ENCODE measurements at regions not wholly inside any gene's neighbourhood (a gene's known extent, or its start where the extent isn't known, plus 50 kb on each side); places are given as distances from the start of the nearest gene placed in this dataset.

DNA sequence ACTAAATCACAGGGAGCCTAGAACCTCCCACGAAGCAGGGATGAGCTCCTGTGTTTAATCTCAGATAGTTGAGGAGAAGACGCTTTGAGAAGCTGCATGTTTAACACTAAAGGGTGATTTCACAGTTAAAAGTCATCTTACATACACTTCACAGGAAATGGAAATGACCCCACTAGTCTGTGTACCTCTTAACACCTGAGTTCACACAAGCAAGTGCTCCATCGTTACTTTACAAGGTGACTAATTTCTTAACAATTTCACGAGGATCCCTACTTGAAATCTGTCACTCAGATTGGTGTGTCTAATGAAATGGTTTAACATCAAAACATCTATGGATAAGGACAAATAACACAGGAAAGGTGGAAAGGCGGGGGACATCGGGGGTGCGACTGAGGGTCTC lies 93.8 kb upstream of the RPS6KA2 start:
- TF ChIP-seq, protein P1, sequence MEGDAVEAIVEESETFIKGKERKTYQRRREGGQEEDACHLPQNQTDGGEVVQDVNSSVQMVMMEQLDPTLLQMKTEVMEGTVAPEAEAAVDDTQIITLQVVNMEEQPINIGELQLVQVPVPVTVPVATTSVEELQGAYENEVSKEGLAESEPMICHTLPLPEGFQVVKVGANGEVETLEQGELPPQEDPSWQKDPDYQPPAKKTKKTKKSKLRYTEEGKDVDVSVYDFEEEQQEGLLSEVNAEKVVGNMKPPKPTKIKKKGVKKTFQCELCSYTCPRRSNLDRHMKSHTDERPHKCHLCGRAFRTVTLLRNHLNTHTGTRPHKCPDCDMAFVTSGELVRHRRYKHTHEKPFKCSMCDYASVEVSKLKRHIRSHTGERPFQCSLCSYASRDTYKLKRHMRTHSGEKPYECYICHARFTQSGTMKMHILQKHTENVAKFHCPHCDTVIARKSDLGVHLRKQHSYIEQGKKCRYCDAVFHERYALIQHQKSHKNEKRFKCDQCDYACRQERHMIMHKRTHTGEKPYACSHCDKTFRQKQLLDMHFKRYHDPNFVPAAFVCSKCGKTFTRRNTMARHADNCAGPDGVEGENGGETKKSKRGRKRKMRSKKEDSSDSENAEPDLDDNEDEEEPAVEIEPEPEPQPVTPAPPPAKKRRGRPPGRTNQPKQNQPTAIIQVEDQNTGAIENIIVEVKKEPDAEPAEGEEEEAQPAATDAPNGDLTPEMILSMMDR (IDR thresholded peaks at IDR 0.05), result no peak
- TF ChIP-seq POLR2A (IDR thresholded peaks at IDR 0.05) (no peak), POLR2AphosphoS5 (IDR thresholded peaks at IDR 0.05) (no peak)
